Ovary (tissue), 3 donors: ENCODE measurements at regions not wholly inside any gene's neighbourhood (a gene's known extent, or its start where the extent isn't known, plus 50 kb on each side); places are given as distances from the start of the nearest gene placed in this dataset.

Experiments used
- EP300 ChIP-seq: sonication (generic); formaldehyde crosslinking; IDR thresholded peaks from one replicate; pipeline ENCODE4 v1.6.1; 2017; ENCODE audit warnings: antibody characterized with exemption
- POLR2A ChIP-seq: fragments of 450-650 bp; IDR thresholded peaks from one replicate; pipeline ENCODE4 v1.6.1; 2017; ENCODE audit warnings: antibody characterized with exemption, mild to moderate bottlenecking, moderate library complexity
- TF ChIP-seq, protein P1 (sequence below), 3 donors: fragments of 450-650 bp in 2 of 3; fragments of 200-600 bp in 1 of 3; IDR thresholded peaks; one replicate each; pipeline versions ENCODE4 v1.5.1 to v1.8.0; 2016 to 2022; ENCODE audit warnings: antibody characterized with exemption in 3 of 3, mild to moderate bottlenecking in 1 of 3
- donor health status: DM: no; HTN: no; CAD: no.

DNA sequence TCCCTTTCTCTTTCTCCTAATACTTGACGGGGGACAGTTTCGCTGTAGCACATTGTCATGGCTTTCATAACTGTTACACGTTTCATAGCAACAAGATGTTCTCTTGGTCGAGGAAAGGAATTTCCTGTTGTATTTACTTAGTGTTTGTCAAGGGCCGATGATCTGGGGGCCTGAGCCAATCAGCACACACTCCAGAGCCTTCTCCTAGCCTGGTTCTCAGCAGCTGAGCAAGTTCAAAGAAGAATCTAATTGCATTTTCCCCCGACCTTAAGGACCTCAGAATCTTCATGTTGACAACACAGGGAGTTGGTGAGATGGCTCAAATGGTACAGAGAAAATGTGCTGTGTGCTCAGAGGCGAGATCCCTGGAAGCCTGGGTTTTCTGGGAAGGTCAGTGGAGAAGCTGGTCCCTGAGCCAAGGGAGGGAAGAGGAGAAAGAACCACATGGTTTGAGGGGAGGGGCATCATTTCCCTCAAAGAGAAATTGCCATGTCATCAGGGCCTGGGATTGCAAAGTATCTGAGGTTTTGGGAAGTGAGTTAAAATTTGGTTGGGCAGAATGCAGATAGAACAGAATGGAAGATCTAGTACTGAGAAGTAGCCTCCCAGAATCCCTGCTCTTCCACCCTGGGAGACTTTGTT, 76.9 kb upstream of the AGAP1 start:
- TF ChIP-seq, protein P1, sequence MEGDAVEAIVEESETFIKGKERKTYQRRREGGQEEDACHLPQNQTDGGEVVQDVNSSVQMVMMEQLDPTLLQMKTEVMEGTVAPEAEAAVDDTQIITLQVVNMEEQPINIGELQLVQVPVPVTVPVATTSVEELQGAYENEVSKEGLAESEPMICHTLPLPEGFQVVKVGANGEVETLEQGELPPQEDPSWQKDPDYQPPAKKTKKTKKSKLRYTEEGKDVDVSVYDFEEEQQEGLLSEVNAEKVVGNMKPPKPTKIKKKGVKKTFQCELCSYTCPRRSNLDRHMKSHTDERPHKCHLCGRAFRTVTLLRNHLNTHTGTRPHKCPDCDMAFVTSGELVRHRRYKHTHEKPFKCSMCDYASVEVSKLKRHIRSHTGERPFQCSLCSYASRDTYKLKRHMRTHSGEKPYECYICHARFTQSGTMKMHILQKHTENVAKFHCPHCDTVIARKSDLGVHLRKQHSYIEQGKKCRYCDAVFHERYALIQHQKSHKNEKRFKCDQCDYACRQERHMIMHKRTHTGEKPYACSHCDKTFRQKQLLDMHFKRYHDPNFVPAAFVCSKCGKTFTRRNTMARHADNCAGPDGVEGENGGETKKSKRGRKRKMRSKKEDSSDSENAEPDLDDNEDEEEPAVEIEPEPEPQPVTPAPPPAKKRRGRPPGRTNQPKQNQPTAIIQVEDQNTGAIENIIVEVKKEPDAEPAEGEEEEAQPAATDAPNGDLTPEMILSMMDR (IDR thresholded peaks at IDR 0.05), result no peak
- no peak for TF ChIP-seq EP300
- TF ChIP-seq POLR2A, result no peak
